MM.1S (cell line): ENCODE measurements at regions not wholly inside any gene's neighbourhood (a gene's known extent, or its start where the extent isn't known, plus 50 kb on each side); places are given as distances from the start of the nearest gene placed in this dataset.

Source experiments
- DNase-seq: peaks from one replicate; pipeline ENCODE4 v3.0.0-alpha.2; 2015
- H2AFZ ChIP-seq: fragments of 300-600 bp; sonication (generic); 2 replicates; pipeline ENCODE4 v1.6.0; 2016; ENCODE audit warnings: antibody characterized with exemption, low read length
- H3F3A ChIP-seq: fragments of 300-600 bp; sonication (generic); 2 replicates; pipeline ENCODE4 v1.6.1; 2016; ENCODE audit warnings: mild to moderate bottlenecking, antibody characterized with exemption, low read length, moderate library complexity, mixed read lengths; ENCODE audit not compliant: insufficient read depth
- H3K27ac ChIP-seq: fragments of 300-600 bp; sonication (generic); 2 replicates; pipeline ENCODE4 v1.5.1; 2016; ENCODE audit warnings: mild to moderate bottlenecking, low read length
- H3K27me3 ChIP-seq: fragments of 300-600 bp; sonication (generic); replicated peaks from 2 replicates; pipeline ENCODE4 v1.6.0; 2016; ENCODE audit warnings: low read length; ENCODE audit not compliant: insufficient read depth
- H3K36me3 ChIP-seq: fragments of 300-600 bp; sonication (generic); replicated peaks from 2 replicates; pipeline ENCODE4 v1.6.1; 2016; ENCODE audit warnings: mild to moderate bottlenecking, low read length, mixed read lengths; ENCODE audit not compliant: insufficient read depth
- H3K4me1 ChIP-seq: fragments of 300-600 bp; sonication (generic); 2 replicates; pipeline ENCODE4 v1.6.1; 2016; ENCODE audit warnings: low read length, mixed read lengths
- H3K4me2 ChIP-seq: fragments of 300-600 bp; sonication (generic); 2 replicates; pipeline ENCODE4 v1.6.0; 2016; ENCODE audit warnings: low read depth, low read length
- H3K4me3 ChIP-seq: fragments of 300-600 bp; sonication (generic); 2 replicates; pipeline ENCODE4 v1.5.1; 2016; ENCODE audit warnings: low read length, mixed read lengths
- H3K79me2 ChIP-seq: fragments of 300-600 bp; sonication (generic); 2 replicates; pipeline ENCODE4 v1.6.1; 2016; ENCODE audit warnings: mixed run types, low read length, mixed read lengths
- H3K9ac ChIP-seq: fragments of 300-600 bp; sonication (generic); 2 replicates; pipeline ENCODE4 v1.6.1; 2016; ENCODE audit warnings: low read length, mixed read lengths
- H3K9me2 ChIP-seq: fragments of 300-600 bp; sonication (generic); replicated peaks from 2 replicates; pipeline ENCODE4 v1.6.1; 2016; ENCODE audit warnings: mild to moderate bottlenecking, low read length, mixed read lengths; ENCODE audit not compliant: insufficient read depth
- H3K9me3 ChIP-seq: fragments of 300-600 bp; sonication (generic); replicated peaks from 2 replicates; pipeline ENCODE4 v1.6.1; 2016; ENCODE audit warnings: mild to moderate bottlenecking, low read length, mixed read lengths; ENCODE audit not compliant: insufficient read depth
- H4K20me1 ChIP-seq: fragments of 300-600 bp; sonication (generic); 2 replicates; pipeline ENCODE4 v1.6.1; 2016; ENCODE audit warnings: mild to moderate bottlenecking, low read length, moderate library complexity, mixed read lengths; ENCODE audit not compliant: insufficient read depth
- EZH2 ChIP-seq: fragments of 300-600 bp; sonication (generic); optimal IDR thresholded peaks from 2 replicates; pipeline ENCODE3; 2017; ENCODE audit warnings: low read depth, mild to moderate bottlenecking, antibody characterized with exemption, low read length, mixed read lengths
- EZH2phosphoT487 ChIP-seq: fragments of 300-600 bp; sonication (generic); IDR thresholded peaks from 2 replicates; pipeline ENCODE4 v1.6.1; 2018; ENCODE audit warnings: antibody characterized with exemption, low read length
- TF ChIP-seq, protein P1 (sequence below): fragments of 300-600 bp; sonication (generic); IDR thresholded peaks from 2 replicates; pipeline ENCODE4 v1.5.1; 2016; ENCODE audit warnings: antibody characterized with exemption, low read length, mixed read lengths

DNA sequence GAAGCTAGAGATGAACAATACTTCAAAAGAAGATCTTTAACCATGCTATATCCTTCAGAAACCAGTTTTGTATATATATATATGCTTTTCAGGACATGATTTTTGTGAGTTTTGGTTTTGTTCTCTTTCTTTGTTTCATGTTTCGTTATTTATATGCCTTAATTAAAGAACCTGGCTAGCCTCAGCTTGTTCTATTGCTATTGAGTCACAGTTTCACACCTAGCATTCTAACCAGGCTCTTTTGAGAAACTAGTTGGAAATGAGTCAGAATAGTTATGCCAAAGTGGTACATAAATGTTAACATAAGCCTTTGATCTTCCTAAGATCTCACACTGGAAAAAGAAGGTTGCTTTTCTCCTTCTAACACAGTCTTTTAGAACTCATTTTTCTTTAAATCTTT lies 1925.2 kb downstream of the OLFM4 start:
- H3F3A ChIP-seq = peaks cover 5% of the 10 kb centered on the region; the same call in 1 of the 2 replicates
- H3K9me3 ChIP-seq = no peaks in the 10 kb centered on the region
- H3K9ac ChIP-seq = no peak overlapping the region
- no peaks in the 10 kb centered on the region for H3K27me3 ChIP-seq
- H3K27ac ChIP-seq = peak overlapping the region; percentile 29; the same call in 1 of the 2 replicates
- H3K4me2 ChIP-seq = no peak overlapping the region
- H3K4me1 ChIP-seq = no peaks in the 10 kb centered on the region
- DNase-seq = peak; percentile 54
- no peak overlapping the region for H2AFZ ChIP-seq
- no peaks in the 10 kb centered on the region for H3K9me2 ChIP-seq
- TF ChIP-seq EZH2phosphoT487 (no peak), EZH2 (no peak)
- TF ChIP-seq, protein P1, sequence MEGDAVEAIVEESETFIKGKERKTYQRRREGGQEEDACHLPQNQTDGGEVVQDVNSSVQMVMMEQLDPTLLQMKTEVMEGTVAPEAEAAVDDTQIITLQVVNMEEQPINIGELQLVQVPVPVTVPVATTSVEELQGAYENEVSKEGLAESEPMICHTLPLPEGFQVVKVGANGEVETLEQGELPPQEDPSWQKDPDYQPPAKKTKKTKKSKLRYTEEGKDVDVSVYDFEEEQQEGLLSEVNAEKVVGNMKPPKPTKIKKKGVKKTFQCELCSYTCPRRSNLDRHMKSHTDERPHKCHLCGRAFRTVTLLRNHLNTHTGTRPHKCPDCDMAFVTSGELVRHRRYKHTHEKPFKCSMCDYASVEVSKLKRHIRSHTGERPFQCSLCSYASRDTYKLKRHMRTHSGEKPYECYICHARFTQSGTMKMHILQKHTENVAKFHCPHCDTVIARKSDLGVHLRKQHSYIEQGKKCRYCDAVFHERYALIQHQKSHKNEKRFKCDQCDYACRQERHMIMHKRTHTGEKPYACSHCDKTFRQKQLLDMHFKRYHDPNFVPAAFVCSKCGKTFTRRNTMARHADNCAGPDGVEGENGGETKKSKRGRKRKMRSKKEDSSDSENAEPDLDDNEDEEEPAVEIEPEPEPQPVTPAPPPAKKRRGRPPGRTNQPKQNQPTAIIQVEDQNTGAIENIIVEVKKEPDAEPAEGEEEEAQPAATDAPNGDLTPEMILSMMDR = no peak
- no peak overlapping the region for H3K4me3 ChIP-seq
- H4K20me1 ChIP-seq = no peaks in the 10 kb centered on the region
- no peaks in the 10 kb centered on the region for H3K36me3 ChIP-seq
- H3K79me2 ChIP-seq = no peaks in the 10 kb centered on the region

DNA sequence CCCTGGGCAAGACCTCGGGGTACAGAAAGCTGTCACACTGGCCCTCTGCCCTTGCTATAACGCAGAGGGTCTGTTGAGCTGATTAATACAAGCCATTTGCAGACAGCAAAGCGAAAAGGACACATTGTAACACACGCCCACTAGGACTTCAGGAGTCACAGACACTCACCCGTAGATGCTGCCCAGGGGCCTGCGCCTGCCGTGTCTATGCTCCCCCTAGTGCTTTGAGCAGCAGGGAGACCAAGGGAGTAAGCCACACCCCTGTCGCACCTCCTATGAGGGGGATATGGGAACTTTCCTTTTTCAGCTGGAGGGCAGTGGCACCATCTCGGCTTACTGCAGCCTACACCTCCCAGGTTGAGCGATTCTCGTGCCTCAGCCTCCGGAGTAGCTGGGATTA lies 1930.2 kb downstream of the OLFM4 start:
- no peak for TF ChIP-seq EZH2phosphoT487
- TF ChIP-seq, protein P1 = no peak
- no peak for TF ChIP-seq EZH2
- DNase-seq = no peak
- no peaks in the 10 kb centered on the region for H3K9me3 ChIP-seq
- no peaks in the 10 kb centered on the region for H3K36me3 ChIP-seq
- H2AFZ ChIP-seq = no peak overlapping the region
- H3K9ac ChIP-seq = no peak overlapping the region
- no peak overlapping the region for H3K4me2 ChIP-seq
- no peaks in the 10 kb centered on the region for H4K20me1 ChIP-seq
- H3K4me3 ChIP-seq = no peak overlapping the region
- no peaks in the 10 kb centered on the region for H3K9me2 ChIP-seq
- H3K4me1 ChIP-seq = no peaks in the 10 kb centered on the region
- H3K27ac ChIP-seq = no peak overlapping the region
- H3F3A ChIP-seq = no peaks in the 10 kb centered on the region
- H3K27me3 ChIP-seq = no peaks in the 10 kb centered on the region
- no peaks in the 10 kb centered on the region for H3K79me2 ChIP-seq

DNA sequence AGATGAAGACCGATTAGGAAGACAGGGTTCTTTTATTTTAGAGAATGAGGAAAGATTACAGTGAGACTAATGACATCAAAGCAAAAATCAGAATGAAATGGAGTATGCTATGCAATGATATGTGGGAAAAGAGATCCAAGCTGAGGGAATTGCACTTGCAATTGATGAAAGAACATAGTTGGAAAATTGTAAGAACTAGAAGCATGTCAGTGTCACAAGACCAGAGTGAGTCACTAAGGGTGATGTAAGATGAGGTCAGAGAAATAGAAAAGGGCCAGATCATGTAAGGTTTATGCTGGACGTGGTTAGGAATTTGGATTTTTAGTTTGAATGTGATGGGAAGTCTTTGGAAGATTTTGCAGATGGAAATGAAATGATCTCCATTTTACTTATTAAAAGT lies 1937.3 kb downstream of the OLFM4 start:
- H3K4me2 ChIP-seq = no peak overlapping the region
- no peaks in the 10 kb centered on the region for H3K27me3 ChIP-seq
- H3K36me3 ChIP-seq = no peaks in the 10 kb centered on the region
- no peaks in the 10 kb centered on the region for H3K79me2 ChIP-seq
- H3K9ac ChIP-seq = no peak overlapping the region
- H3K9me2 ChIP-seq = no peaks in the 10 kb centered on the region
- H3F3A ChIP-seq = no peaks in the 10 kb centered on the region
- H4K20me1 ChIP-seq = no peaks in the 10 kb centered on the region
- no peaks in the 10 kb centered on the region for H3K4me1 ChIP-seq
- no peaks in the 10 kb centered on the region for H3K9me3 ChIP-seq
- TF ChIP-seq, protein P1 = no peak
- TF ChIP-seq EZH2 (no peak), EZH2phosphoT487 (no peak)
- no peak for DNase-seq
- no peak overlapping the region for H2AFZ ChIP-seq
- no peak overlapping the region for H3K4me3 ChIP-seq
- no peak overlapping the region for H3K27ac ChIP-seq
